HG03520 (cell line): ENCODE measurements at regions not wholly inside any gene's neighbourhood (a gene's known extent, or its start where the extent isn't known, plus 50 kb on each side); places are given as distances from the start of the nearest gene placed in this dataset.

Source experiments
- ATAC-seq: cut with Tn5 transposase; IDR thresholded peaks from one replicate; pipeline ENCODE4 v1.9.1; 2021; ENCODE audit warnings: mild to moderate bottlenecking, moderate library complexity; ENCODE audit not compliant: unreplicated experiment

- no peak for ATAC-seq
These were observed 132.9 kb upstream of the MYLIP start for GRCh38 chr6:15996030-15996429.

- ATAC-seq, result no peak
These were observed 133.4 kb upstream of the MYLIP start for GRCh38 chr6:15995493-15995892.

DNA sequence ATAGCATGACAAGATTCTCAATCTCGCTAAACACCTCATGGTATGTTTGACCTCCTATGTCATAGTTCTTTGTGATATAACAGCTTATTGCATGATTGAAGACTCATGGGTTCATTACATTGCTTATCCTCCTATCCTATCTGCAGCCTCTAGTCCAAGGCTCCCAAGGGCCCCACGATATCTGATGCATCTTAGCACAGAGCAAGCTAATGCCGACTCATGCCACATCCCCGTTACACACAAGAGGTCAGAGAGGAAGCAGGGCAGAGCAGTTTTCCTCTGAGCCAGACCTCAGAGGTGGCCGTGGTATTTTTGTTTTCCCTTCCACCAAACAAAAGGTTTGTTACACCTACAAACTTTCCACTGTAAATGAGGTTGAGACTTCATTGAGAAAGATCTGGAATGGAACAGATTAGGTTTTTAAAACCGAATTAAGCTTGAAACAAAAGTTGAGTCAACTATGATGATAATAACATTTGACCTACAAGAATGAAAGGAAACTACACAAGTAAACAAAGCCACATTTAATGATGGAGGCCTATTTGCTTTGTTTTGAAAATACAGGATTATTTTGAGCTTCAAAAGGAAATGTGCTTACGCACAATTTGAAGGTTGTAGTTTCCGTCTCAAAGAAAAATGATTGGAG is 133.9 kb upstream of the MYLIP start:
- no peak for ATAC-seq

GRCh38 chr6:15993716-15994228 is 135.1 kb upstream of the MYLIP start:
- ATAC-seq, result no peak

- ATAC-seq, result no peak
These were observed 138.7 kb upstream of the MYLIP start for GRCh38 chr6:15990179-15990578.

GRCh38 chr6:15989397-15989796 is 139.5 kb upstream of the MYLIP start:
- no peak for ATAC-seq

DNA sequence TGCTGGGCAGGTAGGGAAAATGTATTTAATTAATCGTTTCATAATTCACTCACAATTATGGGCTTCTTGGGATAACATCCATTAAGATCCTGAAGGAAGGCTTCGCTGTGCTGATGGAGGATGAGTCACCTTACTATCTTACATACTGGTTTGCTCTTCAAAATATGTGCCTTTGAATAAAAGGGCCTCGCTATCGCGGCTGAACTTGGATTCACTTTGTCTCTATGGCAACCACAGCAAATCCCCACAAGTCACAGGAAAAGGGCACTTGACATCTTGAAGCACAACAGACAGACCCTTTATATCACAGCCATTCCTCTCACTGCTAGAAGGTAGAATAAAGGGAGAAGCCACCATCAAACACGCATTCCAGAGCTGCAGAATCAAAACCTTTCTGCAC is 141.3 kb upstream of the MYLIP start:
- ATAC-seq, result no peak

DNA sequence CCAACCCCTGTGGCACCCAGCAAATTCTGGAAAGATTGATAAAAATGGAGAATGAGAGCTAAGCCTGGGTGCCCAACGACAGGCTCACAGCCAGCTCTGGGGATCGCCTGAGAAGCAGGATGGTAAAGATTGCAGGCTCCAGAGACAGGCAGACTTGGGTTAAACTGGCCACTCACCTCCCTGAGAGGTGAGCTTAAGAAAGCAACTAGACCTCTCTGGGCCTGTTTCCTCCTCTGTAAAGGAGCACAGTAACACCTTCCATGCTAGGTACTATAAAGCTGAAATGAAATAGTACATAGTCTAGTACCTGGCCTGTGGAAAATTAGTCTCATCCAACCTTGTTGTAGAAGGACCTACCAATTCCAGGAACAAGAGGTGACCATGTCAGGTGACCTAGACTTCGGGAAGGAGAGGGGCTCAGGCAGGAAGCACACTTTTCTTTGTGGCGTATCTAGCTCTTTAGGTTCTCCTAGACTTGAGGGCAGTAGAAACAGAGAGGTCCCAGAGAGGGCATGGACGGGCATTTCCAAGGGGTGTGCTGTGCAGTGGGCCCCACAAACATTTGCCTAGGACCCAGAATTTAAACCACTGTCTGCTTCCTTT is 142.8 kb upstream of the MYLIP start:
- no peak for ATAC-seq

GRCh38 chr6:15985379-15985959 is 143.4 kb upstream of the MYLIP start:
- ATAC-seq, result no peak

GRCh38 chr6:15981956-15982355 is 146.9 kb upstream of the MYLIP start:
- ATAC-seq, result no peak

- no peak for ATAC-seq
These were observed 148.1 kb upstream of the MYLIP start for GRCh38 chr6:15980801-15981200.

DNA sequence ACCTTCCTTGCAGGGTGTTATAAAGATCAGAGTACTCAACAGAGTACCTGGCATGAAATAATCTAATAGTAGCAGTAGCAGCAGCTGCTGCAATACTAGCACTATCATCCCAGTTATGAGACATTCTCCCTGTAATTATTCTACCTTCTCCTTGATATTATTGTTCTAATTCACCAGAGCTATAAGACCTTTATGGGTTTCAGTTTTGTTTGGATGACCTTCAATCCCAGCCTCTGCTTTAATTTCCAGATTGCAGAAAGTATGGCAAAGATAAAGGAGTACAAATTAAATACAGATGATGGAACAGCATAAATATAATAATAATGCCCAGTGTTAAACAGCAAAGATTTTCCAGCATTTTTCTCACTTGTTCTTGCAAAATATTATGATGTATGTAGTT is 150.5 kb upstream of the MYLIP start:
- ATAC-seq, result no peak

- ATAC-seq, result no peak
These were observed 151.8 kb upstream of the MYLIP start for GRCh38 chr6:15977050-15977449.

DNA sequence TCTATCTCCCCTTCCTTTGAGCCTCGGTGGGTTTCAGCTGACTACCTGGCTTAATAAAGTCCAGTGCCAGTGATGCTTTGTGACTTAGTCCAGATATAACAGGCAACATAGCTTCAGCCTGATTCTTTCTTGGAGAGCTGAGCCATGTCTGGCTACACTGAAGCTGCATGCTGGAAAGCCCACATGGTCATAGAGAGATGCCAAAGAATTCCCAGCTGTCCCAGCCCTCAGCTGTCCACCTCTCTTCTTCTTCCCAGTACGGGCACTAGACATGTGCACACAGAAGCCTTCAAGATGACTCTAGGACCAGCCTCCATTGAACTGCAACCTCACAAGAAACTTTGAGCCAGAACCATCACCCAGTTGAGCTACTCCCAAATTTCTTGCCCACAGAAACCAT is 154.1 kb upstream of the MYLIP start:
- ATAC-seq, result no peak

- ATAC-seq, result no peak
These were observed 158.4 kb upstream of the MYLIP start for GRCh38 chr6:15970517-15970916.

DNA sequence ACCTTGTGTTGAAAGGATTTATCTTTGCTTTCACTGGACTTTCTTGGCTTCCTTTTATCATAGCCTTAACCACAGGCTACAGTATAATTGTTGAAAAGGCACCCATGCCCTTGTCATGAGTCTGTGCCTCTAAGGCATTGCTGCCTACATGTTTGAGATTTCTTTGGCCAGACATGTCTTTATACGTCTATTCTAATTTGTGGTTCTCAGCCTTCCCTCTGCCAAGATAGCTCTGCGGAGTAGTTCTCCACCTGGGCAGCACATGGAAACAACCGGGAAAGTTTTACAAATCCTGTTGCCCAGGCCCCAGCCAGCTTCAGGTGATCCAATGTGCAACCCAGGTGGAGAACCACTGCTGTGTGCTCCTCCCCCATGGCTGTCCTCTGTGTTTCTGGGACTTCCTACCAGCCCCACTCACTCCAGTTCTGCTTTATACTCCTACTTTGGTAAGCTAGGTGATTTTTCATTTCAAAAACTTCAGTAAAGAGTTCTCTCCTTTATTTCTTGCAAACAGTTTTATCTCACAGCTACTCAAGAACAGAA is 159.6 kb upstream of the MYLIP start:
- ATAC-seq, result no peak

- ATAC-seq, result no peak
These were observed 160.4 kb upstream of the MYLIP start for GRCh38 chr6:15968519-15968918.

DNA sequence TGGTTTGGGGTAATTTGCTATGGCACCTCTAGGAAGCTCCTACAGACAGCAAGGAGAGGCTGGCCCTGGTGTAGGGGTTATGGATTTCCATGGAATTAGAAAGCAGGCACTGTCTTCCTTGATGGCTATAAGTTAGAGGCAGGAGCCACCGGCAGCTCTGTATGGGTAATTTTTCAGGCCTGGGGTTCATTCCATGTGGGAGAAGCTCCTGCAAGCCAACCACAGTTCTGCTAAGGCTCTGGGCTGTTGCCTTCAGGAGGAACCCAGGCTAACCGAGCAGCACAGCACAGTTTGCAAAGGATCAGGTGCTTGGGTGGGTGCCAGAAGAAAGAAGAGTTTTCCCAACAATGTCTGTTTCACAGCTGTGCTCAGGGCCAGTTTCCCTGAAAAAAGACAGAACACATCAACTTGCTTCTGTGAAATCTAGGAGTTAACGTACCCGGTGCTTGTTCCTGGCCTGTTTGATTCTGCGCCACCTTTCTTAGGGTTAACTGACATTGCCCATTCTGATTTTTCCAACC is 162.8 kb upstream of the MYLIP start:
- no peak for ATAC-seq

GRCh38 chr6:15962449-15962764 is 166.5 kb upstream of the MYLIP start:
- ATAC-seq, result no peak

DNA sequence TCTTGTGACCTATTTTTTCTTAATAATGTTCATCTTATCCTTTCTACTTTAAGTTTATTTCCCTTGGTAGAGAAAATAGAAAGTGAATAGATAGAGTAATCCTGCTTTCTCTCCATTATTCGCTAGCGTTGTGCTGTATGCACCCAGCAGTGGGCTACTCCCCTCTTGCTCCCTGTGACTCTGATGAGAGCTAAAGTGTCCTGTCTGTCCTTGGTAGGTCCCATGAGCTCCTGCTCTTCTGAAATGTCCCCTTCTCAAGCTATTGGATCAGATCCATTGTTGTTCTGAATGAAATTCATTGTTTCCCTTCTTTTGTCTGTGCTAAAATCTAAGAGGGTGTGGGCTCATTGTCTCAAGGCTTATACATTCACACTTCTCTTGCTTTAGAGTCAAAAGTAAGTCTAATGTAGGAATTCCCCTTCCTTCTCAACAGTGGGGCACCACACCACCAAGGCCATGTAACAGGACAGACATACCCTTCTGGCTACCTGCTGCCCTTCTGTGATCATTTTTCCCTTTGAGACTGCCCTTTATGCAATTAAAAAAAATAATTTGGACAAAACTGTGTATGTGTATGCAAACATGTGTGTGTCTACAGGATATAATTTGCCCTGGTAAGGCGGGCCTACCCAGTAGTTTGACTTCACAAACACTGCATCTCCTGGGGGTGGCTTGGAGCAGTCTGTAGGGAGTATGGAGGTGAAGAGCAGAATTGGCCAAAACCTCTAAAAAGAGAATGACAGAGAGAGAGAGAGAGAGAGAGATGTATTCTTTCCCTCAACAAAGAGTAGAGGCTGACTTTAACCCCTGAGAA is 167.0 kb upstream of the MYLIP start:
- ATAC-seq, result no peak
